ENCODE measurements at regions not wholly inside any gene's neighbourhood (a gene's known extent, or its start where the extent isn't known, plus 50 kb on each side); places are given as distances from the start of the nearest gene placed in this dataset.
"Not testable (repeated sequence)": the region's sequence is repeated elsewhere in the genome, so short reads cannot be mapped to it uniquely, and the experiment has no call there.

GRCh38 chr6:27773542-27774263 lies 138.5 kb downstream of the OR2B2 start:
- DNase-seq (ENCODE audit: low spot score), result peak; percentile 49

- peak; percentile 90 for DNase-seq (ENCODE audit: low spot score)
These were observed 139.8 kb downstream of the OR2B2 start for GRCh38 chr6:27772261-27773001.

DNA sequence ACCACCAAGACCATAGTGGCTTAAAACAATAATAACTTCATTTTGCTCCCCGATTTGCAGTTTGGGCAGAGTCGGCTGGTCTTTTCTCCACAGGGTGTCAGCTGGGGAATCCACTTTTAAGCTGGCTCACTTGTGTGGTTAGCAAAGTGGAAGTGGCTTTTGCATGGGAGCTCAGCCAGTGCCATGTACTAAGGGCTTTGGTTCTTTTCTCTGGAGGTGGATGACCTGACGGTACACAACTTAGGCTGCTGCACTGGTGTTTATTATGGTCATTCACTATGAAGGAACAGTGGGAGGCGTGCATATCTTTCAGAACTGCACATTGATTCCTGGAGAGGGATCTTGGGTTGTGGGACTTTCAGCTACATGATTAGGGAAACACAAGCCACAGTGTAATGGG lies 141.0 kb downstream of the OR2B2 start:
- no peak for DNase-seq (ENCODE audit: low spot score)

- no peak for DNase-seq (ENCODE audit: low spot score)
These were observed 141.5 kb downstream of the OR2B2 start for GRCh38 chr6:27770724-27771123.

DNA sequence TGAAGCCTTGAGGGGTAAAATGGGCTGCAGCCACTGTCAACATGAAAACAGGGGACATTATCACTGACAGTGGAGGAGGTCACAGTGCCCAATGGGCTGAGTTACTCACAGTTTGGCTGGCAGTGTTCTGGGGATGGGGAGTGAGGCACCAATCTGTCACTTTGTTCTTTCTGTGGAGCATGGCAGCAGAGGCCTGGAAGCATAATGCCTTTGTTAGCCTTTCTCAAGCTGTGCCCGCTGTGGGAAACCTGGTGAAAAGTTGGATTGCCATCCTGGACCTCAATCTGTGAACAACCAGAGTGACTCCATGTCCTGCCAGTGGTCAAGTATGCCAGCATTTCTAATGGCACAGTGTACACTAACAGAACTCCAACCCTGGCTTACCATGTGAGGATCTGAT lies 143.6 kb downstream of the OR2B2 start:
- DNase-seq (ENCODE audit: low spot score), result no peak

DNA sequence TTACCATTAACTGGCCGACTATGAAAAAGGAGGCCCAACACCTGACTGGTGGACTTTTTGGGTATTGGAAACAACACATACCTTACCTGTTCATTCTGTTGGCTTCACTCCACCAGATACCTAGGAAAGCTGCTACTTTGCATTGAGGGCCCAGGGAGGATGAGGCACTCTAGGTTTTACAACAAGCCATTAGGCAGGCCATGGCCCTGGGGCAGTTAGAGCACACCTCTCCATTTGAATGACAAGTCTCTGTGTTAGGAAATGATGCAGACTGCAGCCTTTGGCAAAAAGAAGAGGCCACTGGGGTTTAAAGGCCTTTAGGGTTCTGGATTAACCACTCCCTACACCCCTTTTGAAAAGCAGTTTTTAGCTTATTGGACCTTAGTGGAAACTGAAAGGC lies 144.3 kb downstream of the OR2B2 start:
- no peak for DNase-seq (ENCODE audit: low spot score)

GRCh38 chr6:27766405-27766804 lies 145.8 kb downstream of the OR2B2 start:
- no peak for DNase-seq (ENCODE audit: low spot score)

DNA sequence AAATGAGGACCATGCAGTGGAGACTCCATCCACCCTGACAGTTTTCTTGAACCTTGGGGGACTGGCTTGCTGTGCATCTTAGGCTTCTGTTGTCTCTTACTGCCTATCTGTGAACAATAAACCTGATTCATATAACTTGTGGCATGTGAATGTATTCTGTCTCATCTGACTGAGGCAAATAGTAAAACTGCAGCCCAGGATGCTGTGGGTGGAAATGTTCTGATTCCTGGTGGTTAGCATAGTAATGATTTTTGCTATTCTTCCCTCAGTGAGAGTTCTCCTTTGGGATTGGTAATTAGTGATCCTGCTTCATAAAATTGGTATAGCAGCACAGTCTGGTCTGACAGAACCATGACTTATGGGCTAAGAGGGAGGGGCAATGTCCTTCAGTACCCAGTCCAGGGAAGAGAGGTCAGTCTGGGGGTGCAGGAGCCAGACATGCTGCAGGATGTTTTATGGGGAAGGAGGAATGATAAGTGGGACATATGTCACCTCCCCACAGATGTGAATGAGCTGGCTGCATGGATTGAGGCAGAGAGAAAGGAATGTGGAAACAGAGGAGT lies 147.1 kb downstream of the OR2B2 start:
- DNase-seq (ENCODE audit: low spot score), result no peak

GRCh38 chr6:27761391-27761790 lies 150.8 kb downstream of the OR2B2 start:
- DNase-seq (ENCODE audit: low spot score), result no peak

GRCh38 chr6:27760464-27760863 lies 151.7 kb downstream of the OR2B2 start:
- no peak for DNase-seq (ENCODE audit: low spot score)

- no peak for DNase-seq (ENCODE audit: low spot score)
These were observed 152.3 kb downstream of the OR2B2 start for GRCh38 chr6:27759930-27760329.

GRCh38 chr6:27758491-27758890 lies 153.7 kb downstream of the OR2B2 start:
- DNase-seq (ENCODE audit: low spot score), result no peak

DNA sequence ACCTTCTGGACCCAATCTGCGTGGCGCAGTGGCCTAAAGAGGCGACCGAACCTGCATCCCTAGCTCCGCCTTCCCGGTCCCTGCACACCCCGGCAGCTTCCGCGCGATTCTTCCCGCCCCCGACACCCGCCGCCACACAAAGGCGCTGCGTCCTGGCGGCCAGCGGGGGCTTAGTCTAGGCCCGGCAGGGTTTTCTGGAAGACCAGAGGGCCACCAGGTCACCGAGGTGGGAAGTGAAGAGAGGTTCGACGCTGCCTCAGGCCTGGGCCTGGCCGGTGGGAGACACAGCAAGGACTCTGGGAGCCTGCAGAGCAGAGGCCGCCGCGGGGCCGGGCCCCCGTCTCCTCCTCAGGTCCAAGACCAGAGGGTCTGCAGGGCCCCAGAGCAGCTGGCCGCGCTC lies 154.9 kb downstream of the OR2B2 start:
- DNase-seq (ENCODE audit: low spot score), result no peak

- DNase-seq (ENCODE audit: low spot score), result no peak
These were observed 156.4 kb downstream of the OR2B2 start for GRCh38 chr6:27755768-27756167.

DNA sequence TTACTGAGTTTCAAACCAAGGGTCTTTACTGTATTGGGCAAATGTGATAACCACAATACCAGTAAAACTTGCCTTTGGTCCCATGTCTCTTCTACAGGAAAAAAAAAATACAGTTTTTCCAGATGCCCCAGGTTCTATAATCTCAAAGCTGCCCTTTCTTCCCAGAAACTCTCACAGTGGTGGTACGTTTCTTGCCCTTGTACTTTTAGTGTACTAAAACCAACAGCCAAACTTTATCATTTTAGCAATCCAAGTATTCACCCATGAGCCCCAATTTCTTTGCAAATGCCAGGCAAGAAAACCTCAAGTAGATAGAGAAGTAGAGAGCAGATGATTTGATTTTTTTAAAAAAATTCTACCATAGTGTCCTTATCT lies 157.8 kb downstream of the OR2B2 start:
- DNase-seq (ENCODE audit: low spot score), result no peak

- DNase-seq (ENCODE audit: low spot score), result peak; percentile 89
These were observed 158.4 kb downstream of the OR2B2 start for GRCh38 chr6:27753668-27754407.

DNA sequence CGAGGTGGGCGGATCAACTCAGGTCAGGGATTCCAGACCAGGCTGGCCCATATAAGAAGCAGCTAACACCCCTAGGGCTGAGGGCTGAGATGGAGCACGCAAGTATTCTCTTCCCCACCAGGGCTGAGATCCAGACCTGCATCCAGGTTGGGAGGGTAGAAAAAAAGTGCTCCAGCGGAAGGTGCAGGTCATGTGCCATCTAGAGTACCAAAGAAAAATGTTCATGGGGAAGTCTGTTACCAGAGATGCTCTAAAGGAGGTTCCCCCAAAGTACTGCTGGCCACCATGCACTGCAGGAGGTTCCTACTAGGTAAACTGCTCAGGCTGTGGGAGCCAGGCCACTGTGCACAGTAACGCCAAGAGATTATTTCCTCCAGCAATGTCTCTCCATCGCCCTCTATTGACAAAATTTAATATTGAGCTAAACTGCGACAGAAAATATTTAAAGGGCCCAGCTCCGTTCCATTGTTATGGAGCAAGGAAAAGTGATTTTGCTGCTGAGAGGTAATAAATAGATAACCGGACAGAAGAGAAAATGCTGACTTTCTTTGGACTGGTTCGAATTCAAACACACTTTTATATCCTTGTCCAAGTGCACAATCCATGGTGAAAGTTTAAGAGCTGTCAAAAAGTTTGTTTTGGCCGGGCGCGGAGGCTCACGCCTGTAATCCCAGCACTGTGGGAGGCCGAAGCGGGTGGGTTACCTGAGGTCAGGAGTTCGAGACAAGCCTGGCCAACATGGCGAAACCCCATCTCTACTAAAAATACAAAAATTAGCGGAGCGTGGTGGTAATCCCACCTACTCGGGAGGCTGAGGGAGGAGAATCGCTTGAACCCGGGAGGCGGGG lies 159.9 kb downstream of the OR2B2 start:
- peak; percentile 92 for DNase-seq (ENCODE audit: low spot score)

- no peak for DNase-seq (ENCODE audit: low spot score)
These were observed 163.5 kb downstream of the OR2B2 start for GRCh38 chr6:27748661-27749060.

DNA sequence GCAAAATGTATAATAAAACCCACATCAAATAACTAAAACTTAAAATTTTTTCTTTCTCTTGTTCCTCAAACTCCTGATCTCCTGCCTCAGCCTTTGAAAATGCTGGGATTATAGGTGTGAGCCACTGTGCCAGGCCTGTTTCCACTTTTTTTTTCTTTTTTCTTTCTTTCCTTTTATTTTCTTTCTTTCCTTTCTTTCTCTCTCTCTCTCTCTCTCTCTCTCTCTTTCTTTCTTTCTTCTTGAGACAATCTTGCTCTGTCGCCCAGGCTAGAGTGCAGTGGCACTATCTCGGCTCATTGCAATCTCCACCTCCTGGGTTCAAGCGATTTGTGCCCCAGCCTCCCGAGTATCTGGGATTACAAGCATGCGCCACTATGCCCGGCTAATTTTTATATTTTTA lies 164.6 kb downstream of the OR2B2 start:
- DNase-seq (ENCODE audit: low spot score), result no peak

- DNase-seq (ENCODE audit: low spot score), result not testable (repeated sequence)
These were observed 165.3 kb downstream of the OR2B2 start for GRCh38 chr6:27746860-27747259.

GRCh38 chr6:27743787-27744186 lies 168.4 kb downstream of the OR2B2 start:
- no peak for DNase-seq (ENCODE audit: low spot score)
